HEK293 (cell line): ENCODE measurements at regions not wholly inside any gene's neighbourhood (a gene's known extent, or its start where the extent isn't known, plus 50 kb on each side); places are given as distances from the start of the nearest gene placed in this dataset.

Experiments used
- CTCF ChIA-PET: fragments of 350-600 bp; formaldehyde crosslinking; extraction: SDS; loops from one replicate; lab custom pipeline; 2021; ENCODE audit warnings: antibody characterized with exemption; lab: Yijun Ruan, JAX
- POLR2A ChIA-PET: fragments of 300-600 bp; formaldehyde crosslinking; extraction: SDS; loops from one replicate; lab custom pipeline; 2020; ENCODE audit warnings: antibody characterized with exemption, inconsistent platforms; lab: Yijun Ruan, JAX
- H3K27ac ChIP-seq: fragments of 200-500 bp; sonication (Bioruptor generic); 2 replicates; pipeline ENCODE4 v1.5.1; 2014; ENCODE audit warnings: low read depth, low read length, control low read depth, inconsistent platforms; ENCODE audit errors: extremely low read depth
- H3K36me3 ChIP-seq, 2 experiments: fragments of 200-500 bp in 1 of 2; sonication (Bioruptor generic) in 1 of 2; 1 replicate in 1 of 2; 2 replicates in 1 of 2; pipeline ENCODE4 v1.5.1; 2014 to 2017; ENCODE audit warnings: inconsistent platforms in 2 of 2, low read length in 2 of 2; ENCODE audit not compliant: control insufficient read depth in 2 of 2, insufficient read depth in 1 of 2
- H3K4me1 ChIP-seq: fragments of 200-500 bp; sonication (Bioruptor generic); 2 replicates; pipeline ENCODE4 v1.5.1; 2014; ENCODE audit warnings: mild to moderate bottlenecking, low read length, inconsistent platforms; ENCODE audit not compliant: control insufficient read depth, insufficient read depth
- H3K4me3 ChIP-seq: 2 replicates; pipeline ENCODE4 v1.5.1; 2011; ENCODE audit warnings: low read depth, mild to moderate bottlenecking, control low read depth, low read length, moderate library complexity
- H3K9me3 ChIP-seq: fragments of 200-500 bp; sonication (Bioruptor generic); 2 replicates; pipeline ENCODE4 v1.5.1; 2014; ENCODE audit warnings: low read depth, low read length, inconsistent platforms; ENCODE audit not compliant: control insufficient read depth, insufficient read depth
- BCL11A ChIP-seq: fragments of 450-650 bp; formaldehyde crosslinking; IDR thresholded peaks from 2 replicates; pipeline ENCODE4 v1.5.1; 2016; ENCODE audit warnings: low read depth, missing biosample characterization, missing genetic modification characterization
- HOXC10 ChIP-seq: sonication (generic); formaldehyde crosslinking; IDR thresholded peaks from 2 replicates; pipeline ENCODE4 v1.8.1; 2023; ENCODE audit warnings: mild to moderate bottlenecking, missing genetic modification reagents
- HOXD13 ChIP-seq: sonication (generic); formaldehyde crosslinking; IDR thresholded peaks from 2 replicates; pipeline ENCODE4 v1.8.0; 2022; ENCODE audit warnings: missing genetic modification reagents, borderline replicate concordance
- SCRT2 ChIP-seq: fragments of 450-650 bp; formaldehyde crosslinking; IDR thresholded peaks from 2 replicates; pipeline ENCODE4 v1.5.1; 2016; ENCODE audit warnings: missing biosample characterization, missing genetic modification characterization
- ZFP69B ChIP-seq: fragments of 450-650 bp; formaldehyde crosslinking; IDR thresholded peaks from 2 replicates; pipeline ENCODE4 v1.5.1; 2016; ENCODE audit warnings: missing biosample characterization, missing genetic modification characterization
- ZNF16 ChIP-seq: fragments of 450-650 bp; formaldehyde crosslinking; IDR thresholded peaks from 2 replicates; pipeline ENCODE4 v1.5.1; 2016; ENCODE audit warnings: low read depth, missing biosample characterization, missing genetic modification characterization
- ZNF214 ChIP-seq: fragments of 450-650 bp; formaldehyde crosslinking; IDR thresholded peaks from 2 replicates; pipeline ENCODE4 v1.5.1; 2017; ENCODE audit warnings: missing biosample characterization, mild to moderate bottlenecking, missing genetic modification characterization, borderline replicate concordance
- ZNF248 ChIP-seq: fragments of 450-650 bp; formaldehyde crosslinking; IDR thresholded peaks from 2 replicates; pipeline ENCODE4 v1.5.1; 2017; ENCODE audit warnings: missing biosample characterization, missing genetic modification characterization
- ZNF473 ChIP-seq: fragments of 450-650 bp; formaldehyde crosslinking; IDR thresholded peaks from 2 replicates; pipeline ENCODE4 v1.5.1; 2017; ENCODE audit warnings: missing biosample characterization, missing genetic modification characterization
- ZNF624 ChIP-seq: fragments of 450-650 bp; formaldehyde crosslinking; IDR thresholded peaks from 2 replicates; pipeline ENCODE4 v1.5.1; 2017; ENCODE audit warnings: missing biosample characterization, missing genetic modification characterization
- ZNF670 ChIP-seq: fragments of 450-650 bp; formaldehyde crosslinking; IDR thresholded peaks from 2 replicates; pipeline ENCODE4 v1.5.1; 2016; ENCODE audit warnings: missing biosample characterization, missing genetic modification characterization, low read depth
- ZNF777 ChIP-seq: fragments of 450-650 bp; formaldehyde crosslinking; IDR thresholded peaks from 2 replicates; pipeline ENCODE4 v1.5.1; 2017; ENCODE audit warnings: missing biosample characterization, missing genetic modification characterization, borderline replicate concordance
- ZNF843 ChIP-seq: fragments of 450-650 bp; formaldehyde crosslinking; IDR thresholded peaks from 2 replicates; pipeline ENCODE4 v1.5.1; 2016; ENCODE audit warnings: missing biosample characterization, missing genetic modification characterization
- TF ChIP-seq, protein P1 (sequence below): fragments of 450-650 bp; formaldehyde crosslinking; IDR thresholded peaks from 2 replicates; pipeline ENCODE4 v1.5.1; 2016; ENCODE audit warnings: missing biosample characterization, missing genetic modification characterization, borderline replicate concordance
- TF ChIP-seq, protein P2 (sequence below): fragments of 450-650 bp; formaldehyde crosslinking; IDR thresholded peaks from 2 replicates; pipeline ENCODE4 v1.5.1; 2016; ENCODE audit warnings: missing biosample characterization, missing genetic modification characterization, low read depth

DNA sequence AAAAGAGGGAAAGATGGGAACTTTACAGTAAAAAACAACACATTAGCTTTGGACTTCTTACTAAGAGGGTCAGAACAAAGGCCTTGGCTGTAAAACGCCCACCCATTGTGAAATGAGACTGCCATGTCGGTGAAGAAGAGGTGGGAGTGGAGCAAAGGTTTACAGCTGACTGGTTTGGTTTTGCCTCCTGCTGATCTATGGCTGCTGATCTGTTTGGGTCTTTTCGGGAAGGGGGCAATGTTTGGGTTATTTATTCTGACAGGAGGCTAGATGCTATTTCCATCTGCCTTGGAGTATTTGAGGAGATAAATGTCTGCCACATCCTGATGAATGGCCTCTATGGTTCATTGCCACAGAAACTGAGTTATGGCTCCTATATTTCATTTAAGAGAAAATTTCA is 408.7 kb downstream of the TLE4 start (continued):
- TF ChIP-seq, protein P1, sequence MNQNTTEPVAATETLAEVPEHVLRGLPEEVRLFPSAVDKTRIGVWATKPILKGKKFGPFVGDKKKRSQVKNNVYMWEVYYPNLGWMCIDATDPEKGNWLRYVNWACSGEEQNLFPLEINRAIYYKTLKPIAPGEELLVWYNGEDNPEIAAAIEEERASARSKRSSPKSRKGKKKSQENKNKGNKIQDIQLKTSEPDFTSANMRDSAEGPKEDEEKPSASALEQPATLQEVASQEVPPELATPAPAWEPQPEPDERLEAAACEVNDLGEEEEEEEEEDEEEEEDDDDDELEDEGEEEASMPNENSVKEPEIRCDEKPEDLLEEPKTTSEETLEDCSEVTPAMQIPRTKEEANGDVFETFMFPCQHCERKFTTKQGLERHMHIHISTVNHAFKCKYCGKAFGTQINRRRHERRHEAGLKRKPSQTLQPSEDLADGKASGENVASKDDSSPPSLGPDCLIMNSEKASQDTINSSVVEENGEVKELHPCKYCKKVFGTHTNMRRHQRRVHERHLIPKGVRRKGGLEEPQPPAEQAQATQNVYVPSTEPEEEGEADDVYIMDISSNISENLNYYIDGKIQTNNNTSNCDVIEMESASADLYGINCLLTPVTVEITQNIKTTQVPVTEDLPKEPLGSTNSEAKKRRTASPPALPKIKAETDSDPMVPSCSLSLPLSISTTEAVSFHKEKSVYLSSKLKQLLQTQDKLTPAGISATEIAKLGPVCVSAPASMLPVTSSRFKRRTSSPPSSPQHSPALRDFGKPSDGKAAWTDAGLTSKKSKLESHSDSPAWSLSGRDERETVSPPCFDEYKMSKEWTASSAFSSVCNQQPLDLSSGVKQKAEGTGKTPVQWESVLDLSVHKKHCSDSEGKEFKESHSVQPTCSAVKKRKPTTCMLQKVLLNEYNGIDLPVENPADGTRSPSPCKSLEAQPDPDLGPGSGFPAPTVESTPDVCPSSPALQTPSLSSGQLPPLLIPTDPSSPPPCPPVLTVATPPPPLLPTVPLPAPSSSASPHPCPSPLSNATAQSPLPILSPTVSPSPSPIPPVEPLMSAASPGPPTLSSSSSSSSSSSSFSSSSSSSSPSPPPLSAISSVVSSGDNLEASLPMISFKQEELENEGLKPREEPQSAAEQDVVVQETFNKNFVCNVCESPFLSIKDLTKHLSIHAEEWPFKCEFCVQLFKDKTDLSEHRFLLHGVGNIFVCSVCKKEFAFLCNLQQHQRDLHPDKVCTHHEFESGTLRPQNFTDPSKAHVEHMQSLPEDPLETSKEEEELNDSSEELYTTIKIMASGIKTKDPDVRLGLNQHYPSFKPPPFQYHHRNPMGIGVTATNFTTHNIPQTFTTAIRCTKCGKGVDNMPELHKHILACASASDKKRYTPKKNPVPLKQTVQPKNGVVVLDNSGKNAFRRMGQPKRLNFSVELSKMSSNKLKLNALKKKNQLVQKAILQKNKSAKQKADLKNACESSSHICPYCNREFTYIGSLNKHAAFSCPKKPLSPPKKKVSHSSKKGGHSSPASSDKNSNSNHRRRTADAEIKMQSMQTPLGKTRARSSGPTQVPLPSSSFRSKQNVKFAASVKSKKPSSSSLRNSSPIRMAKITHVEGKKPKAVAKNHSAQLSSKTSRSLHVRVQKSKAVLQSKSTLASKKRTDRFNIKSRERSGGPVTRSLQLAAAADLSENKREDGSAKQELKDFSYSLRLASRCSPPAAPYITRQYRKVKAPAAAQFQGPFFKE (tag by site-specific recombination), result no peak
- TF ChIP-seq HOXC10, result no peak

DNA sequence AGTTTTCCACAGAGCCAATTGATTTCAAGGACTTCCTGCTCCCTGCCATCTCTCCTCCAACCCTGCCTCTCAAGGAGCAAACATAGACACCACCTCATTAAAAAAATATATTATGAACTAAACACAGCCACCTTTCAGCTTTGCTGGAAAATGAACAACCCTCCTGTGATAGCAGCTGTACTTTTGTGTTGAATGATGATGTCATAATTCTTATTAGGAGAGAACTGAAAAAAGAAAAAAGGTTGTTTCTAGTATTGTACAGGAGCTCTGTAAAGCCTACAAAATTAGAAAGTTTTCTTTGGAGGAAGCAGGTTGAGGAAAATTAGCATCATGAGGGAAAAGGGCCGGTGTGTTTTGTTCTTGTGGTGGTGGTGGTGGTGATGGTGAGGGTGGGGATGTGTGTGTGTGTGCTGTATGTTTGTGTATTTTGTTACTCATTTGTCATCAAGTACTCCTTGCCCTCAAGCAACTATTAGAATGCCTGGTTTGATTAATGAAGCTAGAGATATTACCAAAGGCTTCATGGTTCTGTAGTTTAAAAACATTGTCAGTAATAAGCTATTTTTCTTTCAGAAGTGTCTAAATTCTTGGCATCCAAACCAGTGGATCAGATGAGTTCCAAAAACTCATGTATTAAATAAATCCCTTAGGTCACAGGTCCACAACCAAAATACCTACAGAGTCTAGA is 405.9 kb downstream of the TLE4 start:
- ChIA-PET POLR2A (no interaction called here), CTCF (no interaction called here)

DNA sequence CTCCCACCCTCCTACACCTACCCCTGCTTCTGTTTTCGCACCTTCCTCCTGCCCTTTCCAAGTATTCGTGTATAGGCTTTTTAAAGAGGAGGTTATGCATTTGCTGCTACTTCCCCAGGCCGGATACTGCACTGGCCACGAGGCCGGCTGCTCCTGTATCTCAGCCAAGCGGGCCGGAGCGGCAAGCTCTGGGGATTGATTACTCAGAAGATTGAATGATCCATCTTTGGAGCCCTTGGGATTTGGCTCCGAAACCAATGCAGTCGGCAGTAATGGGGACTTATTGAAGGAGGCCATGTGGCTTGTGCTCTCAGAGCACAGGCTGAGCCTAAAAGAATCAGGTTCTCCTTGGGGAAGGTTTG is 405.3 kb downstream of the TLE4 start:
- no peaks in the 10 kb centered on the region for H3K9me3 ChIP-seq
- no peak overlapping the region for H3K4me3 ChIP-seq
- TF ChIP-seq ZNF473 (tag by site-specific recombination) (no peak), ZNF843 (tag by site-specific recombination) (no peak), SCRT2 (tag by site-specific recombination) (no peak), ZNF624 (tag by site-specific recombination) (no peak), ZFP69B (tag by site-specific recombination) (no peak), ZNF16 (no peak), HOXD13 (CRISPR knock-in tag) (no peak)
- TF ChIP-seq, all 188 proteins: peak for 0
- no peaks in the 10 kb centered on the region for H3K4me1 ChIP-seq
- ChIA-PET POLR2A (interaction anchor here (0.7 kb wide), 1 partner anchor 180 kb away, joined by 3 read pairs; no protein-coding TSS in a partner anchor), CTCF (no interaction called here)
- no peaks in the 10 kb centered on the region for H3K36me3 ChIP-seq
- H3K27ac ChIP-seq, result no peak overlapping the region

More for the DNA sequence above, 405.9 kb downstream of the TLE4 start:
- no peaks in the 10 kb centered on the region for H3K4me1 ChIP-seq
- no peaks in the 10 kb centered on the region for H3K9me3 ChIP-seq
- TF ChIP-seq, protein P2, sequence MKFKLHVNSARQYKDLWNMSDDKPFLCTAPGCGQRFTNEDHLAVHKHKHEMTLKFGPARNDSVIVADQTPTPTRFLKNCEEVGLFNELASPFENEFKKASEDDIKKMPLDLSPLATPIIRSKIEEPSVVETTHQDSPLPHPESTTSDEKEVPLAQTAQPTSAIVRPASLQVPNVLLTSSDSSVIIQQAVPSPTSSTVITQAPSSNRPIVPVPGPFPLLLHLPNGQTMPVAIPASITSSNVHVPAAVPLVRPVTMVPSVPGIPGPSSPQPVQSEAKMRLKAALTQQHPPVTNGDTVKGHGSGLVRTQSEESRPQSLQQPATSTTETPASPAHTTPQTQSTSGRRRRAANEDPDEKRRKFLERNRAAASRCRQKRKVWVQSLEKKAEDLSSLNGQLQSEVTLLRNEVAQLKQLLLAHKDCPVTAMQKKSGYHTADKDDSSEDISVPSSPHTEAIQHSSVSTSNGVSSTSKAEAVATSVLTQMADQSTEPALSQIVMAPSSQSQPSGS (tag by site-specific recombination), result peak; percentile 64
- no peak for TF ChIP-seq ZNF248 (tag by site-specific recombination)
- TF ChIP-seq BCL11A (tag by site-specific recombination), result no peak
- TF ChIP-seq ZNF214 (tag by site-specific recombination), result no peak
- no peak for TF ChIP-seq ZNF670
- no peak for TF ChIP-seq ZNF777 (tag by site-specific recombination)
- H3K4me3 ChIP-seq, result no peak overlapping the region
- H3K36me3 ChIP-seq, result no peaks in the 10 kb centered on the region
- H3K27ac ChIP-seq, result no peak overlapping the region
